HEK293 (cell line): ENCODE measurements at regions not wholly inside any gene's neighbourhood (a gene's known extent, or its start where the extent isn't known, plus 50 kb on each side); places are given as distances from the start of the nearest gene placed in this dataset.

ENCODE experiments used
- CTCF ChIA-PET: fragments of 350-600 bp; formaldehyde crosslinking; extraction: SDS; loops from one replicate; lab custom pipeline; 2021; ENCODE audit warnings: antibody characterized with exemption; lab: Yijun Ruan, JAX
- POLR2A ChIA-PET: fragments of 300-600 bp; formaldehyde crosslinking; extraction: SDS; loops from one replicate; lab custom pipeline; 2020; ENCODE audit warnings: antibody characterized with exemption, inconsistent platforms; lab: Yijun Ruan, JAX
- H3K27ac ChIP-seq: fragments of 200-500 bp; sonication (Bioruptor generic); 2 replicates; pipeline ENCODE4 v1.5.1; 2014; ENCODE audit warnings: low read depth, low read length, control low read depth, inconsistent platforms; ENCODE audit errors: extremely low read depth
- H3K36me3 ChIP-seq, 2 experiments: fragments of 200-500 bp in 1 of 2; sonication (Bioruptor generic) in 1 of 2; 1 replicate in 1 of 2; 2 replicates in 1 of 2; pipeline ENCODE4 v1.5.1; 2014 to 2017; ENCODE audit warnings: inconsistent platforms in 2 of 2, low read length in 2 of 2; ENCODE audit not compliant: control insufficient read depth in 2 of 2, insufficient read depth in 1 of 2
- H3K4me1 ChIP-seq: fragments of 200-500 bp; sonication (Bioruptor generic); 2 replicates; pipeline ENCODE4 v1.5.1; 2014; ENCODE audit warnings: mild to moderate bottlenecking, low read length, inconsistent platforms; ENCODE audit not compliant: control insufficient read depth, insufficient read depth
- H3K4me3 ChIP-seq: 2 replicates; pipeline ENCODE4 v1.5.1; 2011; ENCODE audit warnings: low read depth, mild to moderate bottlenecking, control low read depth, low read length, moderate library complexity
- H3K9me3 ChIP-seq: fragments of 200-500 bp; sonication (Bioruptor generic); 2 replicates; pipeline ENCODE4 v1.5.1; 2014; ENCODE audit warnings: low read depth, low read length, inconsistent platforms; ENCODE audit not compliant: control insufficient read depth, insufficient read depth
- SETDB1 ChIP-seq: IDR thresholded peaks from one replicate; pipeline ENCODE4 v1.6.1; 2017; ENCODE audit warnings: mild to moderate bottlenecking, low read length, moderate library complexity, mixed read lengths; ENCODE audit not compliant: insufficient read length
- ZNF114 ChIP-seq: fragments of 450-650 bp; formaldehyde crosslinking; IDR thresholded peaks from 2 replicates; pipeline ENCODE4 v1.5.0; 2017; ENCODE audit warnings: missing biosample characterization, missing genetic modification characterization
- ZNF416 ChIP-seq: fragments of 450-650 bp; formaldehyde crosslinking; IDR thresholded peaks from 2 replicates; pipeline ENCODE4 v1.5.1; 2016; ENCODE audit warnings: missing biosample characterization, missing genetic modification characterization
- ZNF48 ChIP-seq: fragments of 450-650 bp; formaldehyde crosslinking; IDR thresholded peaks from 2 replicates; pipeline ENCODE4 v1.5.1; 2016; ENCODE audit warnings: missing biosample characterization, missing genetic modification characterization
- ZNF610 ChIP-seq: fragments of 450-650 bp; formaldehyde crosslinking; IDR thresholded peaks from 2 replicates; pipeline ENCODE4 v1.5.1; 2016; ENCODE audit warnings: missing biosample characterization, missing genetic modification characterization, borderline replicate concordance
- ZNF701 ChIP-seq: fragments of 450-650 bp; formaldehyde crosslinking; IDR thresholded peaks from 2 replicates; pipeline ENCODE4 v1.5.1; 2016; ENCODE audit warnings: missing biosample characterization, missing genetic modification characterization
- ZNF776 ChIP-seq: fragments of 450-650 bp; formaldehyde crosslinking; IDR thresholded peaks from 2 replicates; pipeline ENCODE4 v1.5.0; 2017; ENCODE audit warnings: missing biosample characterization, missing genetic modification characterization, borderline replicate concordance
- ZXDB ChIP-seq: fragments of 450-650 bp; formaldehyde crosslinking; IDR thresholded peaks from 2 replicates; pipeline ENCODE4 v1.5.1; 2016; ENCODE audit warnings: missing biosample characterization, missing genetic modification characterization
- TF ChIP-seq, protein P1 (sequence below): fragments of 450-650 bp; formaldehyde crosslinking; IDR thresholded peaks from 2 replicates; pipeline ENCODE4 v1.5.1; 2016; ENCODE audit warnings: missing biosample characterization, missing genetic modification characterization
- TF ChIP-seq, protein P2 (sequence below): fragments of 450-650 bp; formaldehyde crosslinking; IDR thresholded peaks from 2 replicates; pipeline ENCODE4 v1.5.1; 2017; ENCODE audit warnings: missing biosample characterization, missing genetic modification characterization
- TF ChIP-seq, protein P3 (sequence below): fragments of 450-650 bp; formaldehyde crosslinking; IDR thresholded peaks from 2 replicates; pipeline ENCODE4 v1.5.1; 2016; ENCODE audit warnings: missing biosample characterization, missing genetic modification characterization, borderline replicate concordance
- TF ChIP-seq, protein P4 (sequence below): fragments of 450-650 bp; formaldehyde crosslinking; conservative IDR thresholded peaks from 2 replicates; pipeline ENCODE4 v1.5.1; 2016; ENCODE audit warnings: low read depth, missing biosample characterization, missing genetic modification characterization
- TF ChIP-seq, protein P5 (sequence below): fragments of 450-650 bp; formaldehyde crosslinking; conservative IDR thresholded peaks from 2 replicates; pipeline ENCODE4 v1.5.1; 2016; ENCODE audit warnings: low read depth, missing biosample characterization, missing genetic modification characterization
- TF ChIP-seq, protein P6 (sequence below): fragments of 450-650 bp; formaldehyde crosslinking; IDR thresholded peaks from 2 replicates; pipeline ENCODE4 v1.5.1; 2016; ENCODE audit warnings: missing biosample characterization, missing genetic modification characterization
- TF ChIP-seq, protein P7 (sequence below): sonication (generic); formaldehyde crosslinking; IDR thresholded peaks from 2 replicates; pipeline ENCODE4 v1.8.1; 2022; ENCODE audit warnings: mild to moderate bottlenecking, moderate library complexity, missing genetic modification reagents

DNA sequence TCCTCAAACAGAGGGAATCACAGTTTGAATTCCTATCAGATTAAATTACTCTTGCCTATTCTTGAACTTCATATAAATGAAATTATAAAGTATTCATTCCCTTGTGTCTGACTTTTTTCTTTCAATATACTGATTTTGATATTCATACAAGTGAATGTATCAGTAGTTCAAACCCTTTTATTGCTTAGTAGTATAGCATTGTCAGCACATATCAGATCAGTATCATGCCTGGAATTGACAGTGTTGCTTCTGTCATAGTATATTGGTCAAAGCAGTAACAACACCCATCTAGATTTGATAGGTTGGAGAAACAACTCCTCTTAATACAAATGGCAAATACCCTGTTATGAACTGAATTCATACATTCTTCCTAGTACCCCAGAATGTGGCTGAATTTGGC, 89.1 kb upstream of the SLC35F1 start:
- Histone ChIP-seq H3K4me3 (no peak overlapping the region), H3K36me3 (no peaks in the 10 kb centered on the region), H3K4me1 (no peaks in the 10 kb centered on the region), H3K9me3 (no peaks in the 10 kb centered on the region), H3K27ac (no peak overlapping the region)
- POLR2A ChIA-PET, result no interaction called here
- CTCF ChIA-PET, result interaction anchor here (0.6 kb wide), 1 partner anchor 211 kb away, joined by 3 read pairs; no protein-coding TSS in a partner anchor
- TF ChIP-seq, protein P1, sequence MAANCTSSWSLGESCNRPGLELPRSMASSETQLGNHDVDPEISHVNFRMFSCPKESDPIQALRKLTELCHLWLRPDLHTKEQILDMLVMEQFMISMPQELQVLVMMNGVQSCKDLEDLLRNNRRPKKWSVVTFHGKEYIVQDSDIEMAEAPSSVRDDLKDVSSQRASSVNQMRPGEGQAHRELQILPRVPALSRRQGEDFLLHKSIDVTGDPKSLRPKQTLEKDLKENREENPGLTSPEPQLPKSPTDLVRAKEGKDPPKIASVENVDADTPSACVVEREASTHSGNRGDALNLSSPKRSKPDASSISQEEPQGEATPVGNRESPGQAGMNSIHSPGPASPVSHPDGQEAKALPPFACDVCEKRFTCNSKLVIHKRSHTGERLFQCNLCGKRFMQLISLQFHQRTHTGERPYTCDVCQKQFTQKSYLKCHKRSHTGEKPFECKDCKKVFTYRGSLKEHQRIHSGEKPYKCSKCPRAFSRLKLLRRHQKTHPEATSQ, result no peak
- TF ChIP-seq ZNF416 (tag by site-specific recombination) (no peak), ZNF114 (no peak), ZNF48 (tag by site-specific recombination) (no peak), ZXDB (tag by site-specific recombination) (no peak), ZNF701 (tag by site-specific recombination) (no peak), SETDB1 (no peak), ZNF610 (tag by site-specific recombination) (no peak), ZNF776 (tag by site-specific recombination) (no peak)
- TF ChIP-seq, protein P2, sequence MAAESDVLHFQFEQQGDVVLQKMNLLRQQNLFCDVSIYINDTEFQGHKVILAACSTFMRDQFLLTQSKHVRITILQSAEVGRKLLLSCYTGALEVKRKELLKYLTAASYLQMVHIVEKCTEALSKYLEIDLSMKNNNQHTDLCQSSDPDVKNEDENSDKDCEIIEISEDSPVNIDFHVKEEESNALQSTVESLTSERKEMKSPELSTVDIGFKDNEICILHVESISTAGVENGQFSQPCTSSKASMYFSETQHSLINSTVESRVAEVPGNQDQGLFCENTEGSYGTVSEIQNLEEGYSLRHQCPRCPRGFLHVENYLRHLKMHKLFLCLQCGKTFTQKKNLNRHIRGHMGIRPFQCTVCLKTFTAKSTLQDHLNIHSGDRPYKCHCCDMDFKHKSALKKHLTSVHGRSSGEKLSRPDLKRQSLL (tag by site-specific recombination), result no peak
- TF ChIP-seq, protein P3, sequence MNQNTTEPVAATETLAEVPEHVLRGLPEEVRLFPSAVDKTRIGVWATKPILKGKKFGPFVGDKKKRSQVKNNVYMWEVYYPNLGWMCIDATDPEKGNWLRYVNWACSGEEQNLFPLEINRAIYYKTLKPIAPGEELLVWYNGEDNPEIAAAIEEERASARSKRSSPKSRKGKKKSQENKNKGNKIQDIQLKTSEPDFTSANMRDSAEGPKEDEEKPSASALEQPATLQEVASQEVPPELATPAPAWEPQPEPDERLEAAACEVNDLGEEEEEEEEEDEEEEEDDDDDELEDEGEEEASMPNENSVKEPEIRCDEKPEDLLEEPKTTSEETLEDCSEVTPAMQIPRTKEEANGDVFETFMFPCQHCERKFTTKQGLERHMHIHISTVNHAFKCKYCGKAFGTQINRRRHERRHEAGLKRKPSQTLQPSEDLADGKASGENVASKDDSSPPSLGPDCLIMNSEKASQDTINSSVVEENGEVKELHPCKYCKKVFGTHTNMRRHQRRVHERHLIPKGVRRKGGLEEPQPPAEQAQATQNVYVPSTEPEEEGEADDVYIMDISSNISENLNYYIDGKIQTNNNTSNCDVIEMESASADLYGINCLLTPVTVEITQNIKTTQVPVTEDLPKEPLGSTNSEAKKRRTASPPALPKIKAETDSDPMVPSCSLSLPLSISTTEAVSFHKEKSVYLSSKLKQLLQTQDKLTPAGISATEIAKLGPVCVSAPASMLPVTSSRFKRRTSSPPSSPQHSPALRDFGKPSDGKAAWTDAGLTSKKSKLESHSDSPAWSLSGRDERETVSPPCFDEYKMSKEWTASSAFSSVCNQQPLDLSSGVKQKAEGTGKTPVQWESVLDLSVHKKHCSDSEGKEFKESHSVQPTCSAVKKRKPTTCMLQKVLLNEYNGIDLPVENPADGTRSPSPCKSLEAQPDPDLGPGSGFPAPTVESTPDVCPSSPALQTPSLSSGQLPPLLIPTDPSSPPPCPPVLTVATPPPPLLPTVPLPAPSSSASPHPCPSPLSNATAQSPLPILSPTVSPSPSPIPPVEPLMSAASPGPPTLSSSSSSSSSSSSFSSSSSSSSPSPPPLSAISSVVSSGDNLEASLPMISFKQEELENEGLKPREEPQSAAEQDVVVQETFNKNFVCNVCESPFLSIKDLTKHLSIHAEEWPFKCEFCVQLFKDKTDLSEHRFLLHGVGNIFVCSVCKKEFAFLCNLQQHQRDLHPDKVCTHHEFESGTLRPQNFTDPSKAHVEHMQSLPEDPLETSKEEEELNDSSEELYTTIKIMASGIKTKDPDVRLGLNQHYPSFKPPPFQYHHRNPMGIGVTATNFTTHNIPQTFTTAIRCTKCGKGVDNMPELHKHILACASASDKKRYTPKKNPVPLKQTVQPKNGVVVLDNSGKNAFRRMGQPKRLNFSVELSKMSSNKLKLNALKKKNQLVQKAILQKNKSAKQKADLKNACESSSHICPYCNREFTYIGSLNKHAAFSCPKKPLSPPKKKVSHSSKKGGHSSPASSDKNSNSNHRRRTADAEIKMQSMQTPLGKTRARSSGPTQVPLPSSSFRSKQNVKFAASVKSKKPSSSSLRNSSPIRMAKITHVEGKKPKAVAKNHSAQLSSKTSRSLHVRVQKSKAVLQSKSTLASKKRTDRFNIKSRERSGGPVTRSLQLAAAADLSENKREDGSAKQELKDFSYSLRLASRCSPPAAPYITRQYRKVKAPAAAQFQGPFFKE, result no peak
- TF ChIP-seq, protein P4, sequence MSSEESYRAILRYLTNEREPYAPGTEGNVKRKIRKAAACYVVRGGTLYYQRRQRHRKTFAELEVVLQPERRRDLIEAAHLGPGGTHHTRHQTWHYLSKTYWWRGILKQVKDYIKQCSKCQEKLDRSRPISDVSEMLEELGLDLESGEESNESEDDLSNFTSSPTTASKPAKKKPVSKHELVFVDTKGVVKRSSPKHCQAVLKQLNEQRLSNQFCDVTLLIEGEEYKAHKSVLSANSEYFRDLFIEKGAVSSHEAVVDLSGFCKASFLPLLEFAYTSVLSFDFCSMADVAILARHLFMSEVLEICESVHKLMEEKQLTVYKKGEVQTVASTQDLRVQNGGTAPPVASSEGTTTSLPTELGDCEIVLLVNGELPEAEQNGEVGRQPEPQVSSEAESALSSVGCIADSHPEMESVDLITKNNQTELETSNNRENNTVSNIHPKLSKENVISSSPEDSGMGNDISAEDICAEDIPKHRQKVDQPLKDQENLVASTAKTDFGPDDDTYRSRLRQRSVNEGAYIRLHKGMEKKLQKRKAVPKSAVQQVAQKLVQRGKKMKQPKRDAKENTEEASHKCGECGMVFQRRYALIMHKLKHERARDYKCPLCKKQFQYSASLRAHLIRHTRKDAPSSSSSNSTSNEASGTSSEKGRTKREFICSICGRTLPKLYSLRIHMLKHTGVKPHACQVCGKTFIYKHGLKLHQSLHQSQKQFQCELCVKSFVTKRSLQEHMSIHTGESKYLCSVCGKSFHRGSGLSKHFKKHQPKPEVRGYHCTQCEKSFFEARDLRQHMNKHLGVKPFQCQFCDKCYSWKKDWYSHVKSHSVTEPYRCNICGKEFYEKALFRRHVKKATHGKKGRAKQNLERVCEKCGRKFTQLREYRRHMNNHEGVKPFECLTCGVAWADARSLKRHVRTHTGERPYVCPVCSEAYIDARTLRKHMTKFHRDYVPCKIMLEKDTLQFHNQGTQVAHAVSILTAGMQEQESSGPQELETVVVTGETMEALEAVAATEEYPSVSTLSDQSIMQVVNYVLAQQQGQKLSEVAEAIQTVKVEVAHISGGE (tag by site-specific recombination), result no peak
- TF ChIP-seq, protein P5, sequence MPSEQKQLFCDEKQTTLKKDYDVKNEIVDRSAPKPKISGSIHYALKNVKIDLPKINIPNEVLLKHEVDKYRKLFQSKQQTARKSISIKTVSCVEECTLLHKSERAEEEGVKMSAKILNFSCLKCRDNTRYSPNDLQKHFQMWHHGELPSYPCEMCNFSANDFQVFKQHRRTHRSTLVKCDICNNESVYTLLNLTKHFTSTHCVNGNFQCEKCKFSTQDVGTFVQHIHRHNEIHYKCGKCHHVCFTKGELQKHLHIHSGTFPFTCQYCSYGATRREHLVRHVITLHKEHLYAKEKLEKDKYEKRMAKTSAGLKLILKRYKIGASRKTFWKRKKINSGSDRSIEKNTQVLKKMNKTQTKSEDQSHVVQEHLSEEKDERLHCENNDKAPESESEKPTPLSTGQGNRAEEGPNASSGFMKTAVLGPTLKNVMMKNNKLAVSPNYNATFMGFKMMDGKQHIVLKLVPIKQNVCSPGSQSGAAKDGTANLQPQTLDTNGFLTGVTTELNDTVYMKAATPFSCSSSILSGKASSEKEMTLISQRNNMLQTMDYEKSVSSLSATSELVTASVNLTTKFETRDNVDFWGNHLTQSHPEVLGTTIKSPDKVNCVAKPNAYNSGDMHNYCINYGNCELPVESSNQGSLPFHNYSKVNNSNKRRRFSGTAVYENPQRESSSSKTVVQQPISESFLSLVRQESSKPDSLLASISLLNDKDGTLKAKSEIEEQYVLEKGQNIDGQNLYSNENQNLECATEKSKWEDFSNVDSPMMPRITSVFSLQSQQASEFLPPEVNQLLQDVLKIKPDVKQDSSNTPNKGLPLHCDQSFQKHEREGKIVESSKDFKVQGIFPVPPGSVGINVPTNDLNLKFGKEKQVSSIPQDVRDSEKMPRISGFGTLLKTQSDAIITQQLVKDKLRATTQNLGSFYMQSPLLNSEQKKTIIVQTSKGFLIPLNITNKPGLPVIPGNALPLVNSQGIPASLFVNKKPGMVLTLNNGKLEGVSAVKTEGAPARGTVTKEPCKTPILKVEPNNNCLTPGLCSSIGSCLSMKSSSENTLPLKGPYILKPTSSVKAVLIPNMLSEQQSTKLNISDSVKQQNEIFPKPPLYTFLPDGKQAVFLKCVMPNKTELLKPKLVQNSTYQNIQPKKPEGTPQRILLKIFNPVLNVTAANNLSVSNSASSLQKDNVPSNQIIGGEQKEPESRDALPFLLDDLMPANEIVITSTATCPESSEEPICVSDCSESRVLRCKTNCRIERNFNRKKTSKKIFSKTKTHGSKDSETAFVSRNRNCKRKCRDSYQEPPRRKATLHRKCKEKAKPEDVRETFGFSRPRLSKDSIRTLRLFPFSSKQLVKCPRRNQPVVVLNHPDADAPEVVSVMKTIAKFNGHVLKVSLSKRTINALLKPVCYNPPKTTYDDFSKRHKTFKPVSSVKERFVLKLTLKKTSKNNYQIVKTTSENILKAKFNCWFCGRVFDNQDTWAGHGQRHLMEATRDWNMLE (tag by site-specific recombination), result no peak
- TF ChIP-seq, protein P6, sequence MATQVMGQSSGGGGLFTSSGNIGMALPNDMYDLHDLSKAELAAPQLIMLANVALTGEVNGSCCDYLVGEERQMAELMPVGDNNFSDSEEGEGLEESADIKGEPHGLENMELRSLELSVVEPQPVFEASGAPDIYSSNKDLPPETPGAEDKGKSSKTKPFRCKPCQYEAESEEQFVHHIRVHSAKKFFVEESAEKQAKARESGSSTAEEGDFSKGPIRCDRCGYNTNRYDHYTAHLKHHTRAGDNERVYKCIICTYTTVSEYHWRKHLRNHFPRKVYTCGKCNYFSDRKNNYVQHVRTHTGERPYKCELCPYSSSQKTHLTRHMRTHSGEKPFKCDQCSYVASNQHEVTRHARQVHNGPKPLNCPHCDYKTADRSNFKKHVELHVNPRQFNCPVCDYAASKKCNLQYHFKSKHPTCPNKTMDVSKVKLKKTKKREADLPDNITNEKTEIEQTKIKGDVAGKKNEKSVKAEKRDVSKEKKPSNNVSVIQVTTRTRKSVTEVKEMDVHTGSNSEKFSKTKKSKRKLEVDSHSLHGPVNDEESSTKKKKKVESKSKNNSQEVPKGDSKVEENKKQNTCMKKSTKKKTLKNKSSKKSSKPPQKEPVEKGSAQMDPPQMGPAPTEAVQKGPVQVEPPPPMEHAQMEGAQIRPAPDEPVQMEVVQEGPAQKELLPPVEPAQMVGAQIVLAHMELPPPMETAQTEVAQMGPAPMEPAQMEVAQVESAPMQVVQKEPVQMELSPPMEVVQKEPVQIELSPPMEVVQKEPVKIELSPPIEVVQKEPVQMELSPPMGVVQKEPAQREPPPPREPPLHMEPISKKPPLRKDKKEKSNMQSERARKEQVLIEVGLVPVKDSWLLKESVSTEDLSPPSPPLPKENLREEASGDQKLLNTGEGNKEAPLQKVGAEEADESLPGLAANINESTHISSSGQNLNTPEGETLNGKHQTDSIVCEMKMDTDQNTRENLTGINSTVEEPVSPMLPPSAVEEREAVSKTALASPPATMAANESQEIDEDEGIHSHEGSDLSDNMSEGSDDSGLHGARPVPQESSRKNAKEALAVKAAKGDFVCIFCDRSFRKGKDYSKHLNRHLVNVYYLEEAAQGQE (tag by site-specific recombination), result no peak
- TF ChIP-seq, protein P7, sequence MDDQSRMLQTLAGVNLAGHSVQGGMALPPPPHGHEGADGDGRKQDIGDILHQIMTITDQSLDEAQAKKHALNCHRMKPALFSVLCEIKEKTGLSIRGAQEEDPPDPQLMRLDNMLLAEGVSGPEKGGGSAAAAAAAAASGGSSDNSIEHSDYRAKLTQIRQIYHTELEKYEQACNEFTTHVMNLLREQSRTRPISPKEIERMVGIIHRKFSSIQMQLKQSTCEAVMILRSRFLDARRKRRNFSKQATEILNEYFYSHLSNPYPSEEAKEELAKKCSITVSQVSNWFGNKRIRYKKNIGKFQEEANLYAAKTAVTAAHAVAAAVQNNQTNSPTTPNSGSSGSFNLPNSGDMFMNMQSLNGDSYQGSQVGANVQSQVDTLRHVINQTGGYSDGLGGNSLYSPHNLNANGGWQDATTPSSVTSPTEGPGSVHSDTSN, result no peak
